NB4 (cell line): ENCODE measurements at regions not wholly inside any gene's neighbourhood (a gene's known extent, or its start where the extent isn't known, plus 50 kb on each side); places are given as distances from the start of the nearest gene placed in this dataset.

ENCODE experiments used
- MYC ChIP-seq: IDR thresholded peaks from 2 replicates; pipeline ENCODE4 v1.6.1; 2011; ENCODE audit warnings: low read depth, low read length
- POLR2A ChIP-seq: IDR thresholded peaks from 2 replicates; pipeline ENCODE4 v1.6.1; 2011; ENCODE audit warnings: mild to moderate bottlenecking; ENCODE audit not compliant: insufficient read length; ENCODE audit errors: extremely low read depth
- TF ChIP-seq, protein P1 (sequence below): IDR thresholded peaks from one replicate; pipeline ENCODE4 v1.5.1; 2012; ENCODE audit warnings: low read depth, low read length
- TF ChIP-seq, protein P2 (sequence below): IDR thresholded peaks from 2 replicates; pipeline ENCODE4 v1.6.1; 2011; ENCODE audit warnings: low read depth, low read length

DNA sequence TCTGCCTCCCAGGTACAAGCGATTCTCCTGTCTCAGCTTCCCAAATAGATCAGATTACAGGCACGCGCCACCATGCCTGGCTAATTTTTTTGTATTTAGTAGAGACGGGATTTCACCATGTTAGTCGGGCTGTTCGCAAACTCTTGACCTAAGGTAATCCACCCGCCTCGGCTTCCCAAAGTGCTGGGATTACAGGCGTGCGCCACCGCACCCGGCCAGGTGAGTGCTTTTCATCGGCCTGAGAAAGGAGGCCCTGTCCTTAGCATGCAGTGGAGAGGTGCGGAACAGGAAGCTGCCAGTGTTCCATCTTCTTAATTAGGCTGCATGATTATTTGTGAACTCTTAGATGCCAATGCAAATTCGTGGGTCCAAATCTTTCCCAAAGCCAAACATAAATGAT, 125.7 kb upstream of the THSD7B start:
- no peak for TF ChIP-seq POLR2A
- TF ChIP-seq, protein P1, sequence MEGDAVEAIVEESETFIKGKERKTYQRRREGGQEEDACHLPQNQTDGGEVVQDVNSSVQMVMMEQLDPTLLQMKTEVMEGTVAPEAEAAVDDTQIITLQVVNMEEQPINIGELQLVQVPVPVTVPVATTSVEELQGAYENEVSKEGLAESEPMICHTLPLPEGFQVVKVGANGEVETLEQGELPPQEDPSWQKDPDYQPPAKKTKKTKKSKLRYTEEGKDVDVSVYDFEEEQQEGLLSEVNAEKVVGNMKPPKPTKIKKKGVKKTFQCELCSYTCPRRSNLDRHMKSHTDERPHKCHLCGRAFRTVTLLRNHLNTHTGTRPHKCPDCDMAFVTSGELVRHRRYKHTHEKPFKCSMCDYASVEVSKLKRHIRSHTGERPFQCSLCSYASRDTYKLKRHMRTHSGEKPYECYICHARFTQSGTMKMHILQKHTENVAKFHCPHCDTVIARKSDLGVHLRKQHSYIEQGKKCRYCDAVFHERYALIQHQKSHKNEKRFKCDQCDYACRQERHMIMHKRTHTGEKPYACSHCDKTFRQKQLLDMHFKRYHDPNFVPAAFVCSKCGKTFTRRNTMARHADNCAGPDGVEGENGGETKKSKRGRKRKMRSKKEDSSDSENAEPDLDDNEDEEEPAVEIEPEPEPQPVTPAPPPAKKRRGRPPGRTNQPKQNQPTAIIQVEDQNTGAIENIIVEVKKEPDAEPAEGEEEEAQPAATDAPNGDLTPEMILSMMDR: no peak
- TF ChIP-seq MYC: no peak
- TF ChIP-seq, protein P2, sequence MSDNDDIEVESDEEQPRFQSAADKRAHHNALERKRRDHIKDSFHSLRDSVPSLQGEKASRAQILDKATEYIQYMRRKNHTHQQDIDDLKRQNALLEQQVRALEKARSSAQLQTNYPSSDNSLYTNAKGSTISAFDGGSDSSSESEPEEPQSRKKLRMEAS: no peak
